ENCODE measurements at regions not wholly inside any gene's neighbourhood (a gene's known extent, or its start where the extent isn't known, plus 50 kb on each side); places are given as distances from the start of the nearest gene placed in this dataset.

DNA sequence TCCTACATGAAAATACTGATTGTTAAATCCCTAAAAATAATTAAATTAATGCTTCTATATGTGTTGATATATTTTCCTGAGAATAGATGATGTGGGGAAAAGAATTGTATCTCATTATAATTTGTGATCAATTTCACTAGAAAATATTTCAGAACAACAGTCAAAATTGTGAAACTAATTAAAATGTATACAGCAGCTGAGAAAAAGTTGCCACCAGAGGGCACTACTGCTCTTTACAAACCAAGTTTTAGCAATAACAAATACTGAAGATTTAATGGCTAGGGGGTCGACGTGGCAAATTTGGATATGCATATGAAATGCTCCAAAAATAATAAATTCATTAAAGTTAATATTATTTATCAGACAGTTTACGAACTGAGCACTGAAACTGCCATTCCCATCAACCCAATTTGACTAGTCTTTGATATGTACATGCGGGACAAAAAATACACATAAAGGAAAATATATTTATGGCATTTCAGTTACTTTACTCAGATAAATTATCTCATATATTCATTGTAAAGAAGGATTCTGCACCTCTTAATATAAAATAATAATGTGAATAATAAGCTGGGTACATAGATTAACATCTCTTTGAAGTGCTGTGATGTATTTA is 96.3 kb upstream of the TMPRSS15 start:
- TF ChIP-seq FOXM1 (IDR thresholded peaks at IDR 0.05; ENCODE audit: borderline replicate concordance) (no peak), SUZ12 (IDR thresholded peaks at IDR 0.05) (no peak), LEF1 (IDR thresholded peaks at IDR 0.05; ENCODE audit: borderline replicate concordance) (no peak), TARDBP (IDR thresholded peaks at IDR 0.05) (no peak), ELF4 (IDR thresholded peaks at IDR 0.05) (no peak), HDGF (IDR thresholded peaks at IDR 0.05; ENCODE audit: borderline replicate concordance) (no peak), FOXA1 (IDR thresholded peaks at IDR 0.05) (no peak), NFRKB (IDR thresholded peaks at IDR 0.05) (no peak), L3MBTL2 (conservative IDR thresholded peaks at IDR 0.05) (no peak), SP1 (IDR thresholded peaks at IDR 0.05) (no peak), CTBP1 (IDR thresholded peaks at IDR 0.05; ENCODE audit: borderline replicate concordance) (no peak), ARNT (IDR thresholded peaks at IDR 0.05) (no peak)
- TF ChIP-seq, protein P1, sequence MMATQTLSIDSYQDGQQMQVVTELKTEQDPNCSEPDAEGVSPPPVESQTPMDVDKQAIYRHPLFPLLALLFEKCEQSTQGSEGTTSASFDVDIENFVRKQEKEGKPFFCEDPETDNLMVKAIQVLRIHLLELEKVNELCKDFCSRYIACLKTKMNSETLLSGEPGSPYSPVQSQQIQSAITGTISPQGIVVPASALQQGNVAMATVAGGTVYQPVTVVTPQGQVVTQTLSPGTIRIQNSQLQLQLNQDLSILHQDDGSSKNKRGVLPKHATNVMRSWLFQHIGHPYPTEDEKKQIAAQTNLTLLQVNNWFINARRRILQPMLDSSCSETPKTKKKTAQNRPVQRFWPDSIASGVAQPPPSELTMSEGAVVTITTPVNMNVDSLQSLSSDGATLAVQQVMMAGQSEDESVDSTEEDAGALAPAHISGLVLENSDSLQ (IDR thresholded peaks at IDR 0.05): no peak

All from HEK293T (cell line).